HG02763 (cell line): ENCODE measurements at regions not wholly inside any gene's neighbourhood (a gene's known extent, or its start where the extent isn't known, plus 50 kb on each side); places are given as distances from the start of the nearest gene placed in this dataset.
"Not testable (repeated sequence)": the region's sequence is repeated elsewhere in the genome, so short reads cannot be mapped to it uniquely, and the experiment has no call there.

ENCODE experiments used
- ATAC-seq: cut with Tn5 transposase; IDR thresholded peaks from one replicate; pipeline ENCODE4 v1.9.1; 2021; ENCODE audit warnings: mild to moderate bottlenecking, moderate library complexity; ENCODE audit not compliant: unreplicated experiment

GRCh38 chr1:101128211-101128727 is 102.7 kb upstream of the DPH5 start:
- peak; percentile 93 for ATAC-seq

DNA sequence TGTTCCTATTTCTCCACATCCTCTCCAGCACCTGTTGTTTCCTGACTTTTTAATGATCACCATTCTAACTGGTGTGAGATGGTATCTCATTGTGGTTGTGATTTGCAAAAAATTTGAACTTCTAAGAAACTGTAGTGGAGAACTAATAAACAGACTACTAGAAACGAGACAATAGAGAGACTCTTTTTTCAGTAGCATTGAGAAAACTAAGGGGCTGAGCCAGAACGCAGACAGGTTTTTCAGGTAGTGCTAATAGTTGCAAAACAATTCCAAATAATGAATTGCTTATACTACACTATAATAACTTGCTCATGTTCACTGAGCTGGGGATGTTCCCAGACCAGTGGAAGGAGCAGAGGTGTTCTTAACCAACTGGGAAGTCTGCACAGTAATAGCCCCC is 98.8 kb upstream of the DPH5 start:
- ATAC-seq: no peak

DNA sequence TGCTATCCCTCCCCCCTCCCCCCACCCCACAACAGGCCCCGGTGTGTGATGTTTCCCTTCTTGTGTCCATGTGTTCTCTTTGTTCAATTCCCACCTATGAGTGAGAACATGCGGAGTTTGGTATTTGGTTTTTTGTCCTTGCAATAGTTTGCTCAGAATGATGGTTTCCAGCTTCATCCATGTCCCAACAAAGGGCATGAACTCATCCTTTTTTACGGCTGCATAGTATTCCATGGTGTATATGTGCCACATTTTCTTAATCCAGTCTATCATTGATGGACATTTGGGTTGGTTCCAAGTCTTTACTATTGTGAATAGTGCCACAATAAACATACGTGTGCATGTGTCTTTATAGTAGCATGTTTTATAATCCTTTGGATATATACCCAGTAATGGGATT is 98.3 kb upstream of the DPH5 start:
- not testable (repeated sequence) for ATAC-seq

DNA sequence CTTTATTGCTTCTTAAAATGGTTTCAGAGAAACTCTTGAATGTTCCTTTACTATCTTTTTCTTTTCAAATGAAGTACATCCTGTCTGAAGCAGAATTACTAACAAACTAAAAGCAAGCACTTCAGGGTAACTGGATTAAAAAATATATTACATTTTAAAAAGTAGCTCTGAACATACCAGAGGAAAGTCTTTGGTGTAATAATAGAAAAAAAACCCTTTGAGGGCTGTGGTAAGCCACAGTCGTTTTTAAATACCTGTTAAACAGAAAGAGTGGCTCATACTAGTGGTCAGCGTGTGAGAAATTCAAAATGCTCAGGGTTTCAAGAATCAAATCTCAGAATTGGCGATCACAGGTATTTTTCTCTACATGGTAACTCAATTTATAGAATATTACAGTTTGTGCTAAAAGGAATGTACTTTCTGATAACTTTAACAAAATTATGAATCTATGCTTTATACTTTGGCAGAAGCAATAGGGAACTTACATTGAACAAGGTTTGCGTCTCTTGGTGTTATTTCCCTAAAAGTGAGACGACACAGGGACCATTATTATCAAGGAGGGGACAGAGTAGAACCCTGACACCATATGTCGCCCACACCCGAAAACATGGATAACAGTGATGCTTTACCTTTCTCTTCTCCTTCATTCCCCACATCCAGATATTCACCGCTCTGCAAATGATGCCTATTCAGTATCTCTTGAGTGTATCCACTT is 97.0 kb upstream of the DPH5 start:
- ATAC-seq: peak; percentile 96

DNA sequence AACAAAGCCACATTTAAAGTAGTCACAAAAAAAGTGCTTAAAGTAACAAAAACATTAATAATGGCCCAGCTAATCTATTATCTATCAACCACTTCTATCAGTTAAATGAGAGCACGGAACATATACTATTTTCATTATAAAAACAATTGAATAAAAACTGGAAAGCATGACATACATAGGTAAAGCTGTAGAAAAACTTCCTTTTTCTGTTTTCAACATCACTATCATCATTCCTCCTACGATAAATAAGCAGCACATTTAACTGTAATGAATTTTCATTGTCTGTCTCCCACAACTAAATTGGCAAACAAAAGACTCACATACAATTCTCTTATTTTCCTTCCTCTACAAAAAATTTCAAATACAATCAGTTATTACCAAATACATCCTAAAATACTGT is 96.4 kb upstream of the DPH5 start:
- no peak for ATAC-seq

DNA sequence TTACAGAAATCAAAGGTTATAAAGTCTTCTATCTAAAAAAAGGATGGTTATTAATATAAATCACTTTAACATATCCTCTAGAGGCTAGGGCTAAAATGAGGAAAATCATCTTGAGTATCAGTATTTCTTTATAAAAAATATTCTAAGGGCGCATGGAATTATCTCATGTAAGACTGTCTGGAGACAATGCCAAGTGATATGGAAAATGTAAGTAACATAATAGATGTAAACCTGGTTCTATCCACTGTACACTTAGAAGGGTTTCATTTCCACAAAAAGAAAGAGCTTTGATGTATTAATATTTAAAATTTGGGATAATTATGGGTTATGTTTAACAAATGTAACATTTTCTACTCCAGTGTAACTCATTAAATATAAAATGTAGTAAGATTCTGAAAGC is 95.9 kb upstream of the DPH5 start:
- no peak for ATAC-seq

DNA sequence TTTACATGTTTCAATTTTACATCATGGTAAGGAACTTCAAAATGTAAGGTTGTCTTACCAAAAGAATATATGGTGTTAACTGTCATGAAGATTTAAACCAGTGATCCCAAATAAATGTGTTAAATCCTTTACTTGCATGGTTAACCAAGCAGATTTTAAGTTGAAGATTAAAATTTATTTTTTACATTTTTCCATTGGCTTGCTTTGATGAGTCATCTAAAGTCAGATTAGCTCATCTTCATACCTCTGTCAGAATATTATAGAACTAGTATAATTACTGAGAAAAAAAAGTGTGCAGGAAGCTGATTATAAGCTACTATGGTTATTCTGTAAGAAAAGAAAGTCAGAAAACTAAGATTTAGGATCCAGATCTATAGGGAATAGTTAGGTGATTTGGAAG is 95.3 kb upstream of the DPH5 start:
- ATAC-seq: no peak

DNA sequence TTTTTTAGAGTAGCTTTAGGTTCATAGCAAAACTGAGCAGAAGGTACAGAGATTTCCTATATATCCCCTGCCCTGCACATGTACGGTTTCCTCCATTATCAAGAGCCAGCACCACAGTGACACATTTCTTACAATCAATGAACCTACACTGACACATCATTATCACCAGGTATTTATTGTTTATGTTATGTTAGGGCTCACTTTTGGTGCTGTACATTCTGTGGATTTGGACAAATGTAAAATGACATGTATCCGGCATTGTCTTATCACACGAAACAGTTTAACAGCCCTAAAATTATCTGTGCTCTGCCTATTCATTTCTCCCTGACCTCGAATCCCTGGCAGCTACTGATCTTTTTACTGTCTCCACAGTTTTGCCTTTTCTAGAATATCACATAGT is 93.7 kb upstream of the DPH5 start:
- ATAC-seq: no peak

- ATAC-seq: no peak
Measured at GRCh38 chr1:101116006-101116405, 90.4 kb upstream of the DPH5 start.

- no peak for ATAC-seq
Measured at GRCh38 chr1:101115112-101115511, 89.5 kb upstream of the DPH5 start.

- not testable (repeated sequence) for ATAC-seq
Measured at GRCh38 chr1:101114128-101114527, 88.5 kb upstream of the DPH5 start.

DNA sequence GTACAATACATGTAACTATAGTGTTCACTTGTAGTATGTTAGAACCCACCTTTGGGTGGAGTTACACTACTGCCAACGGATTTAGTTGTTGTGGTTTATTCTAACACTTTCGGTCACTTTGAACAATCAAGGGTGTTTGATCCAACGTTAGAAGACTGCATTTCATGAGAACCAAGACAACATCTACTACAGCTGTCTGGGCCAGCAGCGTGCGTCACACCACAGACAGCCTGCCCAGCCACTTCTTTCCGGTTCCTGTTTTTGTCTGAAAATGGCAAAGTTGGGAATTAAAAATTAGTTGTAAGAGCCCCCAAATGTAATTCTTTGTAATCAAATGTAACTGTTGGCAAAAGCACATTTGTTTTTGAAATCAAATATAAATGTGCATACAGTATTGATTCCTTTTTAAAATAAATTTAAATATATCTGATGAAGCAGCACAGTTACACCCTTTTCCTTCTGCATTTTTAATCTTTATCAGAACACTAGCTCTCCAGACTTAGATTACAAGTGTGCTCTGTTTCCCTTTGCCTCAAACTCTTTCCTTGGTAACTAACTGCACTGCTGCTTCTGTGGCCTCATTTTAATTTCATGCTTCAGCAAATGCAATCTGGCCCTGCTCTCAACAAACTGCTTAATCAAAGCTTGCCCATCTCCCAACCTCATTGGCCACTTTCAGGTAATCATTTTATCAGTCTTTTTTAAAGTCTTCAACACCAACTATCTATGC is 86.6 kb upstream of the DPH5 start:
- peak; percentile 90 for ATAC-seq

- ATAC-seq: no peak
Measured at GRCh38 chr1:101111461-101111860, 85.9 kb upstream of the DPH5 start.

GRCh38 chr1:101109791-101110190 is 84.2 kb upstream of the DPH5 start:
- ATAC-seq: no peak

GRCh38 chr1:101108111-101108500 is 82.5 kb upstream of the DPH5 start:
- ATAC-seq: no peak

DNA sequence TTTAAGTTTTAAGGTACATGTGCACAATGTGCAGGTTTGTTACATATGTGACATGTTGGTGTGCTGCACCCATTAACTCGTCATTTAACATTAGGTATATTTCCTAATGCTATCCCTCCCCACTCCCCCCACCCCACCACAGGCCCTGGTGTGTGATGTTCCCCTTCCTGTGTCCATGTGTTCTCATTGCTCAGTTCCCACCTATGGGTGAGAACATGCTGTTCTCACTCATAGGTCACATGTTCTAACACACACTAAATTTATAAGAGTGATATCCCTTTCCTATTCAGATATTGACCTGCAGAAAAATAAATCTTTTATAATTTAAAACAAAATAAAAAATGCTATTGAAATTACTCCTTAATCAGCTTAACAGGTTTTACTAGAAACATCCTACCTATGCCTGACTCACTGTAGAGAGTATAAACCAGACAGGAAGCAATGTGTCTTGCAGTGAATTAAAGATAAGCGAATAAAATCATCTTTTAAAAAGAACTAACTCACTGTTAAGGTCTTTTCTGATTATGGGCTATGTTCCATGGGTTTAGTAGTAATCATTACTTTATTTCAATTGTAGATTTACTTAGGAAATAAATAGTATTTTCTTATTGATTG is 82.0 kb upstream of the DPH5 start:
- ATAC-seq: no peak

GRCh38 chr1:101105877-101106276 is 80.3 kb upstream of the DPH5 start:
- no peak for ATAC-seq

- no peak for ATAC-seq
Measured at GRCh38 chr1:101102426-101103156, 77.0 kb upstream of the DPH5 start.

DNA sequence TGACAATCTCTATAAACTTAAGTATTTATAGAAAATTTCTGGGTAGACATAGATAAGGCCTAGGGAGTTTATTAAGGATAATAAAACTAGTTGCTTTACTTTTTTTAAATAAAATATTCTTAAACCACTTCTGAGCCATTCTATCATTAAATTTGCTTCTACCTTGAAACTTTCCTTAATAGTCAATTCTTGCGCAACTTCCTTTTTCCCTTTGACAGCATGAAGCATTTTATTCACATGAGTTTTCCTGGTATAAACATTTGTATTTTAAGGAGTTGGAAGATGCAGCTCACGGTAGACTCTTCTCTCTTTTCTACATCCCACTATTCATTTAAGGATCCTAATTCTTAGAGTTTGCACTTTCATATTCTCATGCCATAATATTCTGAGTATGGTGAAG is 75.8 kb upstream of the DPH5 start:
- ATAC-seq: no peak

DNA sequence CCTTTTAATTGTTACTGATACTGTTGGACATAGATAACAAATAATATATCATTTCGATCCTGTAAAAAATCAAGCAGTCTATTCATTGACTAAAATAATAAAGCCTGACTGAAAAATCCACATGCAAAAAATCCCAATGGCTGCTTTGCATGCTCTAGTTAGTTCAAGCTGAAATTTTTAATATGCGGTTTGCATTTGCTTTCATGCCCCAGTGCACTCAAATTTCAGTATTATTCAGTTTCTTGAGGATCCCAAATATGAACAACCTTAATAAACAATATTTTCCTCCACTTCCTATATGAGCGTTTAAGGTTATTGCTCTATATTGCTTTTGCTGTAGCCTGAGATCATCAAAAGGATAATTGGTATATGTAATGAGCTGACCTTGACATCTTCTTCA is 75.1 kb upstream of the DPH5 start:
- no peak for ATAC-seq

DNA sequence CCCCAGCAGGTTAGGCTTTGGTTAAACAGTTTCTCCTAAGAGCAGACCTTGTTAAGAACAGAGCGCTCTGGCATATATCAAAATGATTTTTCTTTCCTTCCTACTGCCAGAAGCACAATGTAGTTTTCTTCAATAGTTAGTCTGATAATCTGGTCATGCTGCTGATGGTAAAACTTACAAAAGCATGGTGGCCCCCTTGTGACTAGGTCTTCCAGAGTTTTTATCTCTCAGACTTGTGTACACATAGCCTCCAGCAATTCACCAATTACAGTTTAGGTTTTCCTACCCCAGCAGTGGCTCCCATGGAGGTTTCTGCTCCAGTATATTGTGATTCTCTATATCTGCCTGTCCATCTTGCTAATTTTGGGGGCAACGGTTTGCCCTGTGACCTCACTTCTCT is 73.3 kb upstream of the DPH5 start:
- ATAC-seq: no peak
